Left lung (tissue), 4 donors: ENCODE measurements at regions not wholly inside any gene's neighbourhood (a gene's known extent, or its start where the extent isn't known, plus 50 kb on each side); places are given as distances from the start of the nearest gene placed in this dataset.

Source experiments
- ATAC-seq: fragments of 200-7000 bp; cut with Tn5 transposase; one replicate; pipeline ENCODE4 v1.9.1; 2020; ENCODE audit warnings: moderate library complexity
- DNase-seq, 4 donors: peaks; one replicate each; pipeline ENCODE4 v3.0.0-alpha.2; 2013 to 2020
- H3K27ac ChIP-seq, 2 donors: fragments of 200-600 bp; sonication (generic) in 1 of 2; one replicate each; pipeline versions ENCODE4 v1.5.0 to v1.8.0; 2020 to 2021
- H3K27me3 ChIP-seq, 2 donors: fragments of 200-600 bp; sonication (generic) in 1 of 2; one replicate each; pipeline versions ENCODE4 v1.5.0 to v1.8.0; 2020 to 2021
- H3K36me3 ChIP-seq, 2 donors: fragments of 200-600 bp; sonication (generic) in 1 of 2; one replicate each; pipeline versions ENCODE4 v1.5.0 to v1.8.0; 2020 to 2021
- H3K4me1 ChIP-seq, 2 donors: fragments of 200-600 bp; one replicate each; pipeline ENCODE4 v1.8.0; 2021
- H3K4me3 ChIP-seq, 2 donors: fragments of 200-600 bp; sonication (generic) in 1 of 2; one replicate each; pipeline versions ENCODE4 v1.5.0 to v1.8.0; 2020 to 2021; ENCODE audit warnings: mild to moderate bottlenecking in 1 of 2
- H3K9me3 ChIP-seq, 2 donors: fragments of 200-600 bp; sonication (generic) in 1 of 2; one replicate each; pipeline versions ENCODE4 v1.5.0 to v1.8.0; 2020 to 2021
- intact Hi-C, 2 donors: fragments of 100-400 bp; cut with DNase I; formaldehyde crosslinking; loops; one replicate each; pipeline versions ENCODE4 v1.11.2 to v1.14.2; 2022
- TF ChIP-seq, protein P1 (sequence below), 2 donors: fragments of 200-600 bp; sonication (generic) in 1 of 2; IDR thresholded peaks; one replicate each; pipeline versions ENCODE4 v1.5.0 to v1.8.0; 2021; ENCODE audit warnings: antibody characterized with exemption in 2 of 2
- donor health status: DM: no; HTN: yes; CAD: no.
- donor health status: DM: no; HTN: no; CAD: no.

DNA sequence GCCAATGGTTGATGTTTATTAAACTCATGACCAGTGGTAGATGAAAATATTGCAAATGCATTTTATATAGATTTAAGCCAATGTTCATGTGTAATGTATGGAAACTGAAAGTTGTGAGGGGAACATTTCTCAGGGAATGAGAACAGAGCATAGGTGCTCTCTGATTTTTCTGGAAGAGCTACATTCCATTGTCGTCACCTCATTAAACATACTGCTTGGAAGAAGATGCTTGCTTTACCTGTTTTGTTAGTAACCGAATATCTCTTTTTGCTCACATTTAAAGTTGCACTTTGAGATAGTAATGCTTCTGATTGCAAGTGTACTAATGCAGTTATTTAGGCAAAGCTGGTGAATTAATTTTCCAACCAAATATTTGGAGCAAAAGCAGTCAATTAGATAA is 93.8 kb upstream of the CLCN4 start:
- no peak for DNase-seq
- Histone ChIP-seq H3K27ac (no peak overlapping the region), H3K9me3 (no peaks in the 10 kb centered on the region), H3K4me1 (no peaks in the 10 kb centered on the region), H3K4me3 (no peak overlapping the region), H3K36me3 (peaks cover 0 to 10% of the 10 kb centered on the region in 2 donors), H3K27me3 (no peaks in the 10 kb centered on the region)
- peak; percentile 42 for ATAC-seq
- intact Hi-C loops: no loop called here
- TF ChIP-seq, protein P1, sequence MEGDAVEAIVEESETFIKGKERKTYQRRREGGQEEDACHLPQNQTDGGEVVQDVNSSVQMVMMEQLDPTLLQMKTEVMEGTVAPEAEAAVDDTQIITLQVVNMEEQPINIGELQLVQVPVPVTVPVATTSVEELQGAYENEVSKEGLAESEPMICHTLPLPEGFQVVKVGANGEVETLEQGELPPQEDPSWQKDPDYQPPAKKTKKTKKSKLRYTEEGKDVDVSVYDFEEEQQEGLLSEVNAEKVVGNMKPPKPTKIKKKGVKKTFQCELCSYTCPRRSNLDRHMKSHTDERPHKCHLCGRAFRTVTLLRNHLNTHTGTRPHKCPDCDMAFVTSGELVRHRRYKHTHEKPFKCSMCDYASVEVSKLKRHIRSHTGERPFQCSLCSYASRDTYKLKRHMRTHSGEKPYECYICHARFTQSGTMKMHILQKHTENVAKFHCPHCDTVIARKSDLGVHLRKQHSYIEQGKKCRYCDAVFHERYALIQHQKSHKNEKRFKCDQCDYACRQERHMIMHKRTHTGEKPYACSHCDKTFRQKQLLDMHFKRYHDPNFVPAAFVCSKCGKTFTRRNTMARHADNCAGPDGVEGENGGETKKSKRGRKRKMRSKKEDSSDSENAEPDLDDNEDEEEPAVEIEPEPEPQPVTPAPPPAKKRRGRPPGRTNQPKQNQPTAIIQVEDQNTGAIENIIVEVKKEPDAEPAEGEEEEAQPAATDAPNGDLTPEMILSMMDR (IDR thresholded peaks at IDR 0.05): no peak

DNA sequence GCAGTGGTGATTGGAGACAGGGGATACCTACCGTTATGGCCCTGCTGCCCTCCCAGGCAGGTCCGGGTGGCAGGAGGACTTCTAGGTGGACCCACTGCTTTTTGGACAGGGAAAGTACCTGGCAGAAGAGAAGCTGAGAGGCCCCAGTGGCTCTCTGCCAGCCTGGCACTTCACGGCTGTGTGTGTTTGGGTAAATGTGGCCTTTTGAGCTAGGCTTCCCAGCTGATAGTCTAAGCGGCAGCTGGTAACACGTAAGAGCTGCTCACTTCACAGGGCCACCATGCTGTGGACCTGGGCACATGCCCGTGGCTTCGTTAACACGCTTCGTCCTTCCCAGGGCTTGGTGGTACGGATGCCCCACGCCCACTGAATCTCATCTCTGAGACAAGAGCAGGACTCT is 92.0 kb upstream of the CLCN4 start:
- H3K4me3 ChIP-seq: no peak overlapping the region
- TF ChIP-seq, protein P1 (IDR thresholded peaks at IDR 0.05): no peak
- intact Hi-C loops: no loop called here
- no peaks in the 10 kb centered on the region for H3K27me3 ChIP-seq
- DNase-seq: no peak
- peak; percentile 61 for ATAC-seq
- no peak overlapping the region for H3K27ac ChIP-seq
- no peaks in the 10 kb centered on the region for H3K4me1 ChIP-seq
- H3K36me3 ChIP-seq: peaks cover 0 to 14% of the 10 kb centered on the region in 2 donors
- H3K9me3 ChIP-seq: no peaks in the 10 kb centered on the region

DNA sequence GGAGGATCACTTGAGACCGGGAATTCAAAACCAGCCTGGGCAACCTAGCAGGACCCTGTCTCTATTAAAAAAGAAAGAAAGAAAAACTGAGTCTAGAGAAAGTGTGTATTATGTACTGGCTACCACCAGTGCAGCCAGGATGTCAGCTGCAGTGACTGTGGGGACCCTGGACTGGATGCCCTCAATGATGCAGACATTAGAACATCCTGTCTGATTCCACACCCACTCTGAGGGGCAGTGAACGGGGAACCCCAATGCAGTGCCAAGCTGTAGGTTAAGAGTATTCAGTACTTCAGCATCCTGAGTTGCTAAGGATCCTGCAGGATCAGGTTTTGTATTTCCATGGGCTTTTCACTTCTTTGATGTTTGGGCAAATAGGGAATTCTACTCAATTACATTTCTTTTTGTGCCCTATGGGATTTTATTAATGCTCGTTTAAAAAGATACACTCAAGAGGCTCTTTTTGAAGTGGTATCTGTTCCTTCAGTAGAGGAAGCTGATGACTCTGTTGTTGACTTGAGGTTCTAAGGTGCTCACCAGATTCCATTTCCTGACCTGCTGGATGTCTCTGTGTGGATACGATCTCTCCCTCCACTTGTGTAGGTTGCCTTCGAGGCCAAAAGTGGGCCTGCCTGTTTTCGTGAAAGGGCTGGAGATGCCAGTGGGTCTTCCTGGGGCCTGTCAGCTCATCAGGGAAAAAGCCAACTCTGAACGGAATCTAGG is 85.9 kb upstream of the CLCN4 start:
- Histone ChIP-seq H3K4me3 (no peak overlapping the region), H3K36me3 (peaks cover 0 to 21% of the 10 kb centered on the region in 2 donors), H3K27me3 (no peaks in the 10 kb centered on the region), H3K27ac (no peak overlapping the region), H3K9me3 (no peaks in the 10 kb centered on the region), H3K4me1 (no peaks in the 10 kb centered on the region)
- intact Hi-C loops: no loop called here
- DNase-seq (no peak), ATAC-seq (no peak)
- TF ChIP-seq, protein P1 (IDR thresholded peaks at IDR 0.05): no peak

DNA sequence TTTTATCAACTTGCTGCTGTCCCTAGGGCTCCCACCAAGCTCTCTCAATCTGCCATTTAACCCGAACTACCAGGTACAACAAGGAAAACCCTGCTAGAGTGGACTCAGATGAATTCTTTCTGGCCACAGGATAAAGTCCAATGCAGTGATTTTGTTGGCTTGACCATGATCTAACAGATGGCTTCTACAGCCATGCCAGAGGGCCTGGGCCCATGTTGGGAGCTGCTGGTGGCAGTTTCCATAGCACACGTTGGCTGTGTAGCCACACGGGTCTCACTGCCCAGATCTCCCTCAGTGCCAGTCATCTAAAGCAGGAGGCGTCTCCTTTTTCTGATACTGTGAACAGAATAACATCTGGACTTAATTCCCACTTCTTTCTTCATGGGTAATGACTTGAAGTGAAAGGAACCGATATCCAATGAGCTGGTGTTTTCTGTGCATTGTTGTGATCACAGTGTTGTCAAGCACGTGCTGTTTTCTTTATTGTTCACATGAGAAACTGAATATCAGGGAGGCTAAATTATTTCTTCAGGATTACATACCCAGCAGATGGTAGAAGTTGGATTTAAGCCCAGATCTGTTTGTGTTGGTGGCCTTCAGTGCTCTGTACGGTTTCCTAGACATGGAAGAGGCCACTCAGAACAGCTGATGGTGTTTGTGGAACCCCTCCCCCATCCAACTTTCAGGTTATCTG is 85.2 kb upstream of the CLCN4 start:
- DNase-seq (no peak), ATAC-seq (no peak)
- H3K4me3 ChIP-seq: no peak overlapping the region
- TF ChIP-seq, protein P1 (IDR thresholded peaks at IDR 0.05): no peak
- intact Hi-C loops: no loop called here
- H3K4me1 ChIP-seq: no peaks in the 10 kb centered on the region
- peaks cover 0 to 21% of the 10 kb centered on the region in 2 donors for H3K36me3 ChIP-seq
- no peak overlapping the region for H3K27ac ChIP-seq
- H3K27me3 ChIP-seq: no peaks in the 10 kb centered on the region
- H3K9me3 ChIP-seq: no peaks in the 10 kb centered on the region

DNA sequence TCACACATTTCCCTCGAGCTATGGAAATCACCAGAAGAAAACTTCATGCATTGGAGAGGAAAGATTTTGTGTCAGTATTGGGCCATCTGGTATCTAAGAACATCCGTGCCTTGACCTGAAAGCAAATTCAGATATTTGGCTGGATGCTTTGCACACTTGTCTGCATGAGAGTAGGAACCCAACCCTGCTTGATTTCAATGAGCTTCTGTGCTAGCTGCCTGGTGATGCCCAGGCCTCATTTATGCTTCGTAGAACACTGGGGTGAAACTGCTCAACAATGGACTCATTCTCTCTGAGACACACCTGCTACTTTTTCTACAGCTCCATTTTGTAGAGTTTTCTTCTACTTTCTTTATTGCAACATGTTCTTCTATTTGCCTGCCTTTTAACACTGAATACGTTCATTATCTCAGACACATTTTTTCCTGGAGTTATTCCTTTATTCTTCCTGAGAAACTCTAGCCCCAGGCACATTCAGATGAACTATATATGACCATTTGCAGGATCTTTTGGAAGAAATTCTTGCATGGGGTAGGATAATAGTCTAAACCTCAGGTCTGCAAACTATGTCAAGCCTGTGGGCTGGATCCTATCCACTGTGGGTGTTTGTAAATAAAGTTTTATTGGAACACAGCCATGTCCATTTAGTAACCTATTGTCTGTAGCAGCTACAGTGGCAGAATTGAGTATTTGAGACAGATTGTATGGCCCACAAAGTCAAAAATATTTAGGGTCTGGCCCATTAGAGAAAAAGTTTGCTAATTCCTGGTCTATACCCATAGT is 83.8 kb upstream of the CLCN4 start:
- ATAC-seq (no peak), DNase-seq (no peak)
- Histone ChIP-seq H3K9me3 (no peaks in the 10 kb centered on the region), H3K4me1 (no peaks in the 10 kb centered on the region), H3K36me3 (peaks cover 0 to 11% of the 10 kb centered on the region in 2 donors), H3K27ac (no peak overlapping the region), H3K4me3 (no peak overlapping the region), H3K27me3 (no peaks in the 10 kb centered on the region)
- intact Hi-C loops: no loop called here
- TF ChIP-seq, protein P1 (IDR thresholded peaks at IDR 0.05): no peak
